ENCODE measurements at regions not wholly inside any gene's neighbourhood (a gene's known extent, or its start where the extent isn't known, plus 50 kb on each side); places are given as distances from the start of the nearest gene placed in this dataset.

- TF ChIP-seq ZBTB33 (IDR thresholded peaks at IDR 0.05; ENCODE audit: borderline replicate concordance, low read depth): no peak
- no peak for TF ChIP-seq RCOR1 (IDR thresholded peaks at IDR 0.05; ENCODE audit: low read length)
These were observed 737.6 kb upstream of the TMEFF2 start for GRCh38 chr2:192932376-192932775.
